ENCODE measurements at regions not wholly inside any gene's neighbourhood (a gene's known extent, or its start where the extent isn't known, plus 50 kb on each side); places are given as distances from the start of the nearest gene placed in this dataset.

DNA sequence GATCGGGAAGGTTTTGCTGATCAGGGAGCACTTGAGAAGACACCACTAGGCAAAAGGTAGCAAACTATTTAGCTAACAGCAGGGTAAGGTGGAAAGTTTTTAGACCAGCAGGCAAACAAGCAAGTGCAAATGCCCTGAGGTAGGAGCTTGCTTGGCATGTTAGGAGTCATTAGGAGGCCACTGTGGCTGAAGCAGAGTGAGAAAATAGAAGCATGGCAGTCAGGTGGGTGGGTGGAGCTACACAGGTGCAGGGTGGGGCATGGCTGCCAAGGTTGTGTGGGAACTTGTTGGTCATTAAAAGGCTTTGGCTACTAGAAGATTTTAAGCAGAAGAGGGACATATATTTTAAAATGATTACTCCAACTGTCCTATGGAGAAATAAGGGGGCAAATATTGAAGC is 77.3 kb downstream of the EDN1 start:
- H3K4me3 ChIP-seq: no peak overlapping the region
- 97 to 100% methylated on average over 1 of the region's 1 CpG for WGBS, 2 donors
- no peaks in the 10 kb centered on the region for H3K27me3 ChIP-seq
- no peaks in the 10 kb centered on the region for H3K36me3 ChIP-seq (ENCODE audit: low read depth, missing control alignments)
- no peak for DNase-seq
- H3K9me3 ChIP-seq: no peaks in the 10 kb centered on the region
- TF ChIP-seq POLR2A (IDR thresholded peaks at IDR 0.05): no peak
- TF ChIP-seq, protein P1, sequence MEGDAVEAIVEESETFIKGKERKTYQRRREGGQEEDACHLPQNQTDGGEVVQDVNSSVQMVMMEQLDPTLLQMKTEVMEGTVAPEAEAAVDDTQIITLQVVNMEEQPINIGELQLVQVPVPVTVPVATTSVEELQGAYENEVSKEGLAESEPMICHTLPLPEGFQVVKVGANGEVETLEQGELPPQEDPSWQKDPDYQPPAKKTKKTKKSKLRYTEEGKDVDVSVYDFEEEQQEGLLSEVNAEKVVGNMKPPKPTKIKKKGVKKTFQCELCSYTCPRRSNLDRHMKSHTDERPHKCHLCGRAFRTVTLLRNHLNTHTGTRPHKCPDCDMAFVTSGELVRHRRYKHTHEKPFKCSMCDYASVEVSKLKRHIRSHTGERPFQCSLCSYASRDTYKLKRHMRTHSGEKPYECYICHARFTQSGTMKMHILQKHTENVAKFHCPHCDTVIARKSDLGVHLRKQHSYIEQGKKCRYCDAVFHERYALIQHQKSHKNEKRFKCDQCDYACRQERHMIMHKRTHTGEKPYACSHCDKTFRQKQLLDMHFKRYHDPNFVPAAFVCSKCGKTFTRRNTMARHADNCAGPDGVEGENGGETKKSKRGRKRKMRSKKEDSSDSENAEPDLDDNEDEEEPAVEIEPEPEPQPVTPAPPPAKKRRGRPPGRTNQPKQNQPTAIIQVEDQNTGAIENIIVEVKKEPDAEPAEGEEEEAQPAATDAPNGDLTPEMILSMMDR (IDR thresholded peaks at IDR 0.05): no peak
- H3K4me1 ChIP-seq: no peaks in the 10 kb centered on the region
- intact Hi-C loops (cut with DNase I; ENCODE audit: low total_unique reads): no loop called here
- no peak overlapping the region for H3K27ac ChIP-seq

DNA sequence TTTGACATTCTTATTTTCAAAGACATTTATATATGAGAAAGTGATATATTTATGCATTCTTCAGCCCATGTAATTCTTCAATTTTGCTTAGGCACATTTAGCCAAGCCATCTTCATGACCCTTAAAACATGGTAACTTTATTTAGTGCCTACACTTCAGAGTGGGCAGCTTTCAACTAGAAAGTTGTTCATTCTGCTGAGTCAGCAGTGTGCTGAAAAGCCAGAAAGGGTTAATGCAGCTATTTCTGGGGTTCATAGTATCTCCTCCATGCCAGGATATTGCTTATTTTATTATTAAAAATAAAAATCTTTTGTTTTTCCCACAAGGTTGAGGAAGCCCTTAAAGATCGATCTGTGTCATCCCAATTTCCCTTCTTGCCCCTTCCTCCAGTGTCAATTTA is 79.2 kb downstream of the EDN1 start:
- intact Hi-C loops (cut with DNase I; ENCODE audit: low total_unique reads): no loop called here
- 84 to 87% methylated on average over 1 of the region's 1 CpG for WGBS, 2 donors
- H3K4me3 ChIP-seq: no peak overlapping the region
- no peaks in the 10 kb centered on the region for H3K4me1 ChIP-seq
- H3K36me3 ChIP-seq (ENCODE audit: low read depth, missing control alignments): no peaks in the 10 kb centered on the region
- H3K27ac ChIP-seq: no peak overlapping the region
- TF ChIP-seq POLR2A (IDR thresholded peaks at IDR 0.05): no peak
- TF ChIP-seq, protein P1 (IDR thresholded peaks at IDR 0.05): no peak
- no peaks in the 10 kb centered on the region for H3K27me3 ChIP-seq
- no peak for DNase-seq
- H3K9me3 ChIP-seq: no peaks in the 10 kb centered on the region

DNA sequence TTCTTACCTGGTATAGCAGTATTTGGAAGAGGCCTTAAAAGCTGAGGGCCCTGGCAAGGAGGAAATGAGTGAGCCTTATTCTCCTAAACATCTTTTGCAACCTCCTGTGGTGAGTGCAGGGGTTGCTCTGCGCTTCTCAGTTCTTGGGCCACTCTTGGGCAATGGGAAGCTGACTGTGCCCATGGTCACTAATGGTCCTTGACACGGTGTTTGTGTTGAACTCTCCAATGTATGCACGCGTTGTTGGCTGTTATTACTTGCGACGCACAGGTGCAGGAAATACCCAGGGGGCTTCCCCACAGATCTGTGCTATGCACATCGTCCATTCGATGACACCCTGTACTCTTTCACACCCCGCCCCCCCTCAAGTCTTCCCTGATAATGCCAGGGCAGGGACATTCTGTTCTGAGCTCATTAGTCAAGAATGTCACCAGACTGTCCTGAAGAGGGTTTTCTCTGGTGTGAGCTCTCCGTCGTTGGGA is 79.7 kb downstream of the EDN1 start:
- peak; percentile 18 for DNase-seq
- H3K9me3 ChIP-seq: no peaks in the 10 kb centered on the region
- intact Hi-C loops (cut with DNase I; ENCODE audit: low total_unique reads): no loop called here
- H3K27me3 ChIP-seq: no peaks in the 10 kb centered on the region
- H3K4me3 ChIP-seq: no peak overlapping the region
- 64 to 80% methylated on average over 8 to 11 of the region's 11 CpGs for WGBS, 2 donors
- TF ChIP-seq, protein P1 (IDR thresholded peaks at IDR 0.05): no peak
- TF ChIP-seq POLR2A (IDR thresholded peaks at IDR 0.05): no peak
- no peaks in the 10 kb centered on the region for H3K36me3 ChIP-seq (ENCODE audit: low read depth, missing control alignments)
- H3K27ac ChIP-seq: no peak overlapping the region
- H3K4me1 ChIP-seq: no peaks in the 10 kb centered on the region

DNA sequence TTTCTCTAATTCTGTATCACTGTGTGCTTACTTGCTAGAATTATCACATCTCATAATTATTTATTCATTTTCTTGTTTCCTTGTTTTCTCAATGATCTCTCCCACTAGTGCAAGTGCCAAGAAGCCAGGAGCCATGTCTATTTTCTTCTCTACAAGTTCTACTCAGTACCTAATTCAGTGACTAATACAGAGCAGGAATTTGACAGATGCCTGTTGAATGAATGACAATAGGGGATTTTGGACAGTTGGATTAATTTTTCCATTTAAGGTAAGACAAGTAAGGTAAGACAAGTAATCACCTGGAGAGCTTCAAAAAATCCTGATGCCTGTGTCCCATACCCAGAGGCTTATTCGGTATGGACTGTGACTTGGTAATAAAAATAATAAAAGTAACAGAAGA is 81.0 kb downstream of the EDN1 start:
- no peaks in the 10 kb centered on the region for H3K27me3 ChIP-seq
- H3K36me3 ChIP-seq (ENCODE audit: low read depth, missing control alignments): no peaks in the 10 kb centered on the region
- H3K4me1 ChIP-seq: no peaks in the 10 kb centered on the region
- no peak for TF ChIP-seq POLR2A (IDR thresholded peaks at IDR 0.05)
- TF ChIP-seq, protein P1 (IDR thresholded peaks at IDR 0.05): no peak
- WGBS, 2 donors: 88% methylated on average over 1 of the region's 1 CpG
- no peak overlapping the region for H3K4me3 ChIP-seq
- no peaks in the 10 kb centered on the region for H3K9me3 ChIP-seq
- no peak overlapping the region for H3K27ac ChIP-seq
- no peak for DNase-seq
- intact Hi-C loops (cut with DNase I; ENCODE audit: low total_unique reads): no loop called here

DNA sequence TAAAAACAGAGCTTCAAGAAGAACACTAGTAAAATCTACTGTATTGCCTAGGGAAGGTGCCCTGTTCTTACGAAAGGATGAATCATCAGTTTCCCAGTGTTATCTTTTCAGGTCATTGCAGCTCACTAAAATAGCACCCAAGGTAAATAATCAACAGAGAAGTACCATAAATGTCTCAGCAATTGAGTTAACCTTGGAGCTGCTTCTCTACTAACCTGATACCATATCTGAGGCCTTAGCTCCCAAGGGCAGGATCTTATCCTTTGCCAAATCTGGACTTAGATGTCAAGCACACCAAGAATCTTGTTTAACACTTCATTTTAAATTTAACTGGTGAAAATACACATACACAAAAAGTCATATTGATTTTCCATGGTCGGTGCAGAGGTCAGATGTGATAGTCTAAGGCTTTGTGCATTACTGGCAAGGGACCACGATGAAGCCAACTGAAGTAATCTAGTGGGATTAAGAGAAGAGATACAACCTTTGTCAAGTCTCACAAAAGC is 81.5 kb downstream of the EDN1 start:
- no peak overlapping the region for H3K4me3 ChIP-seq
- 78 to 82% methylated on average over 3 of the region's 3 CpGs for WGBS, 2 donors
- H3K9me3 ChIP-seq: no peaks in the 10 kb centered on the region
- no peak for DNase-seq
- H3K36me3 ChIP-seq (ENCODE audit: low read depth, missing control alignments): no peaks in the 10 kb centered on the region
- no peaks in the 10 kb centered on the region for H3K4me1 ChIP-seq
- H3K27me3 ChIP-seq: no peaks in the 10 kb centered on the region
- intact Hi-C loops (cut with DNase I; ENCODE audit: low total_unique reads): no loop called here
- no peak for TF ChIP-seq POLR2A (IDR thresholded peaks at IDR 0.05)
- TF ChIP-seq, protein P1 (IDR thresholded peaks at IDR 0.05): no peak
- no peak overlapping the region for H3K27ac ChIP-seq

All from testis (tissue), 2 donors.